ENCODE measurements at regions not wholly inside any gene's neighbourhood (a gene's known extent, or its start where the extent isn't known, plus 50 kb on each side); places are given as distances from the start of the nearest gene placed in this dataset.

GRCh38 chr4:151603377-151603776 is 157.4 kb downstream of the GATB start:
- no peak for DNase-seq (ENCODE audit: low read depth)
- TF ChIP-seq CTCF (IDR thresholded peaks at IDR 0.05; ENCODE audit: insufficient read depth, low read depth, low read length, missing control alignments), result no peak
- H3K4me3 ChIP-seq (ENCODE audit: low read depth, low read length), result no peak overlapping the region

GRCh38 chr4:151604238-151604637 is 156.6 kb downstream of the GATB start:
- H3K4me3 ChIP-seq (ENCODE audit: low read depth, low read length), result no peak overlapping the region
- peak; percentile 7 for DNase-seq (ENCODE audit: low read depth)
- TF ChIP-seq CTCF (IDR thresholded peaks at IDR 0.05; ENCODE audit: insufficient read depth, low read depth, low read length, missing control alignments), result peak; percentile 23

GRCh38 chr4:151605215-151605614 is 155.6 kb downstream of the GATB start:
- no peak overlapping the region for H3K4me3 ChIP-seq (ENCODE audit: low read depth, low read length)
- no peak for DNase-seq (ENCODE audit: low read depth)
- no peak for TF ChIP-seq CTCF (IDR thresholded peaks at IDR 0.05; ENCODE audit: insufficient read depth, low read depth, low read length, missing control alignments)

GRCh38 chr4:151606061-151606460 is 154.7 kb downstream of the GATB start:
- TF ChIP-seq CTCF (IDR thresholded peaks at IDR 0.05; ENCODE audit: insufficient read depth, low read depth, low read length, missing control alignments), result no peak
- no peak for DNase-seq (ENCODE audit: low read depth)
- H3K4me3 ChIP-seq (ENCODE audit: low read depth, low read length), result no peak overlapping the region

GRCh38 chr4:151610229-151610628 is 150.6 kb downstream of the GATB start:
- H3K4me3 ChIP-seq (ENCODE audit: low read depth, low read length), result no peak overlapping the region
- no peak for DNase-seq (ENCODE audit: low read depth)
- no peak for TF ChIP-seq CTCF (IDR thresholded peaks at IDR 0.05; ENCODE audit: insufficient read depth, low read depth, low read length, missing control alignments)

GRCh38 chr4:151611960-151612359 is 148.8 kb downstream of the GATB start:
- no peak for DNase-seq (ENCODE audit: low read depth)
- no peak overlapping the region for H3K4me3 ChIP-seq (ENCODE audit: low read depth, low read length)
- no peak for TF ChIP-seq CTCF (IDR thresholded peaks at IDR 0.05; ENCODE audit: insufficient read depth, low read depth, low read length, missing control alignments)

GRCh38 chr4:151613290-151613689 is 147.5 kb downstream of the GATB start:
- H3K4me3 ChIP-seq (ENCODE audit: low read depth, low read length), result no peak overlapping the region
- TF ChIP-seq CTCF (IDR thresholded peaks at IDR 0.05; ENCODE audit: insufficient read depth, low read depth, low read length, missing control alignments), result no peak
- DNase-seq (ENCODE audit: low read depth), result no peak
